Kidney (tissue), 13 donors: ENCODE measurements at regions not wholly inside any gene's neighbourhood (a gene's known extent, or its start where the extent isn't known, plus 50 kb on each side); places are given as distances from the start of the nearest gene placed in this dataset.
"Not testable (repeated sequence)": the region's sequence is repeated elsewhere in the genome, so short reads cannot be mapped to it uniquely, and the experiment has no call there.

Source experiments
- DNase-seq, 5 donors: peaks; one replicate each; pipeline ENCODE4 v3.0.0-alpha.2; 2013 to 2020
- FAIRE-seq: peaks from 2 replicates; lab custom pipeline; 2012; peaks lifted over from hg19 to GRCh38; lab: Jason Lieb, UNC
- H3K27ac ChIP-seq, 2 donors: one replicate each; pipeline ENCODE4 v1.7.0; 2013; ENCODE audit warnings: low read depth in 2 of 2, low read length in 2 of 2, inconsistent platforms in 1 of 2
- H3K27me3 ChIP-seq: one replicate; pipeline ENCODE4 v1.7.1; 2013; ENCODE audit warnings: low read length, inconsistent platforms; ENCODE audit not compliant: control insufficient read depth, insufficient read depth
- H3K36me3 ChIP-seq, 3 donors: one replicate each; pipeline versions ENCODE4 v1.7.0 to v1.7.1; 2013; ENCODE audit warnings: low read length in 3 of 3, control low read depth in 1 of 3, inconsistent platforms in 1 of 3; ENCODE audit not compliant: insufficient read depth in 3 of 3, control insufficient read depth in 2 of 3
- H3K4me1 ChIP-seq, 3 donors: one replicate each; pipeline versions ENCODE4 v1.7.0 to v1.7.1; 2013; ENCODE audit warnings: low read length in 3 of 3, inconsistent platforms in 1 of 3, low read depth in 1 of 3; ENCODE audit not compliant: control insufficient read depth in 2 of 3, insufficient read depth in 2 of 3
- H3K4me3 ChIP-seq, 3 donors: one replicate each; pipeline versions ENCODE4 v1.7.0 to v1.8.1; 2013; ENCODE audit warnings: low read length in 3 of 3, control low read depth in 1 of 3, inconsistent platforms in 1 of 3
- H3K9ac ChIP-seq, 3 donors: one replicate each; pipeline versions ENCODE4 v1.7.0 to v1.7.1; 2013; ENCODE audit warnings: low read length in 3 of 3, control low read depth in 1 of 3, inconsistent platforms in 1 of 3
- H3K9me3 ChIP-seq, 3 donors: one replicate each; pipeline versions ENCODE4 v1.7.0 to v1.7.1; 2013; ENCODE audit warnings: low read length in 3 of 3, control low read depth in 1 of 3, inconsistent platforms in 1 of 3; ENCODE audit not compliant: control insufficient read depth in 2 of 3, insufficient read depth in 1 of 3
- CTCF ChIP-seq: IDR thresholded peaks from 3 replicates; pipeline ENCODE4 v1.5.1; 2012; ENCODE audit warnings: mild to moderate bottlenecking, moderate library complexity, borderline replicate concordance; ENCODE audit not compliant: insufficient read depth; ENCODE audit errors: extremely low read depth
- intact Hi-C: fragments of 100-400 bp; cut with DNase I; formaldehyde crosslinking; loops from one replicate; pipeline ENCODE4 v1.11.1; 2022
- donor health status: control.
- donor health status: control.
- donor health status: control.
- donor health status: control.
- donor health status: control.
- donor health status: DM: yes; HTN: yes; CAD: no.
- donor health status: Normal renal cell carcinoma (clear cell type).

DNA sequence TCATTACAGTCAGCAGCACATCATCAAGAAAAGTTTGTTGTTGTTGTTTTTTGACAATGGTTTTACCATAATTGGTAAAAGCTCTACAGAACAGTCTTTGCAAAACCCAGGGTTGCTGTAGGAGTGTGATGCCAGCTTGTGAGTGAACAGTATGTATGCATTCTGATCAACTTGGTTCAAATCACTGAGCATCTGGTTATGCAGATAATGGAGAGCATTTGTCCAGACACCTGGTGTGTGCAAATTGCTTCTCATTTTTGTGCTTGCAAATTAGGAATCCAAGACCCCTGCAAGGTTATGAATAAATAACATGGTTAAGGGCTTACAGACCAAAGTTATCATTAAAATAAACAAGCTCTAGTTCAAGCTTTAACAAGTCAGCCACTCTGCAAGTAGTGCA is 448.7 kb upstream of the ACTBL2 start:
- Histone ChIP-seq H3K27me3 (no peaks in the 10 kb centered on the region), H3K4me1 (no peaks in the 10 kb centered on the region), H3K9ac (no peak overlapping the region), H3K36me3 (no peaks in the 10 kb centered on the region), H3K9me3 (no peaks in the 10 kb centered on the region), H3K27ac (no peak overlapping the region), H3K4me3 (no peak overlapping the region)
- no peak for TF ChIP-seq CTCF
- no peak for FAIRE-seq
- intact Hi-C loops: no loop called here
- no peak for DNase-seq

- Histone ChIP-seq H3K4me3 (no peak overlapping the region), H3K36me3 (no peaks in the 10 kb centered on the region), H3K27me3 (no peaks in the 10 kb centered on the region), H3K27ac (no peak overlapping the region), H3K9ac (no peak overlapping the region), H3K9me3 (no peaks in the 10 kb centered on the region), H3K4me1 (no peaks in the 10 kb centered on the region)
- no peak for FAIRE-seq
- intact Hi-C loops: no loop called here
- DNase-seq: no peak
- TF ChIP-seq CTCF: no peak
These were observed 446.7 kb upstream of the ACTBL2 start for GRCh38 chr5:57929271-57929670.

GRCh38 chr5:57923094-57923493 is 440.5 kb upstream of the ACTBL2 start:
- H3K27ac ChIP-seq, FAIRE-seq, H3K9ac ChIP-seq, H3K4me3 ChIP-seq, H3K27me3 ChIP-seq, H3K4me1 ChIP-seq, intact Hi-C loops, H3K36me3 ChIP-seq, H3K9me3 ChIP-seq, DNase-seq: not testable (repeated sequence)

- intact Hi-C loops: no loop called here
- H3K9ac ChIP-seq: no peak overlapping the region
- no peak overlapping the region for H3K4me3 ChIP-seq
- DNase-seq (no peak), FAIRE-seq (no peak)
- no peak for TF ChIP-seq CTCF
- H3K4me1 ChIP-seq: no peaks in the 10 kb centered on the region
- H3K27ac ChIP-seq: no peak overlapping the region
- no peaks in the 10 kb centered on the region for H3K27me3 ChIP-seq
- H3K9me3 ChIP-seq: no peaks in the 10 kb centered on the region
- H3K36me3 ChIP-seq: no peaks in the 10 kb centered on the region
These were observed 434.4 kb upstream of the ACTBL2 start for GRCh38 chr5:57917004-57917403.
